Panc1 (cell line): ENCODE measurements at regions not wholly inside any gene's neighbourhood (a gene's known extent, or its start where the extent isn't known, plus 50 kb on each side); places are given as distances from the start of the nearest gene placed in this dataset.

Experiments
- SIN3A ChIP-seq: IDR thresholded peaks from 2 replicates; pipeline ENCODE4 v1.6.1; 2012; ENCODE audit warnings: low read depth, mild to moderate bottlenecking, low read length, moderate library complexity, borderline replicate concordance; ENCODE audit not compliant: insufficient read depth
- TCF7L2 ChIP-seq: IDR thresholded peaks from 2 replicates; pipeline ENCODE4 v1.6.1; 2011; ENCODE audit warnings: mild to moderate bottlenecking, low read depth, low read length, inconsistent platforms
- TF ChIP-seq, protein P1 (sequence below): fragments of 450-650 bp; IDR thresholded peaks from 2 replicates; pipeline ENCODE4 v1.5.1; 2017; ENCODE audit warnings: mild to moderate bottlenecking

- TF ChIP-seq, protein P1, sequence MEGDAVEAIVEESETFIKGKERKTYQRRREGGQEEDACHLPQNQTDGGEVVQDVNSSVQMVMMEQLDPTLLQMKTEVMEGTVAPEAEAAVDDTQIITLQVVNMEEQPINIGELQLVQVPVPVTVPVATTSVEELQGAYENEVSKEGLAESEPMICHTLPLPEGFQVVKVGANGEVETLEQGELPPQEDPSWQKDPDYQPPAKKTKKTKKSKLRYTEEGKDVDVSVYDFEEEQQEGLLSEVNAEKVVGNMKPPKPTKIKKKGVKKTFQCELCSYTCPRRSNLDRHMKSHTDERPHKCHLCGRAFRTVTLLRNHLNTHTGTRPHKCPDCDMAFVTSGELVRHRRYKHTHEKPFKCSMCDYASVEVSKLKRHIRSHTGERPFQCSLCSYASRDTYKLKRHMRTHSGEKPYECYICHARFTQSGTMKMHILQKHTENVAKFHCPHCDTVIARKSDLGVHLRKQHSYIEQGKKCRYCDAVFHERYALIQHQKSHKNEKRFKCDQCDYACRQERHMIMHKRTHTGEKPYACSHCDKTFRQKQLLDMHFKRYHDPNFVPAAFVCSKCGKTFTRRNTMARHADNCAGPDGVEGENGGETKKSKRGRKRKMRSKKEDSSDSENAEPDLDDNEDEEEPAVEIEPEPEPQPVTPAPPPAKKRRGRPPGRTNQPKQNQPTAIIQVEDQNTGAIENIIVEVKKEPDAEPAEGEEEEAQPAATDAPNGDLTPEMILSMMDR, result no peak
- TF ChIP-seq SIN3A (no peak), TCF7L2 (no peak)
These were observed 836.4 kb downstream of the SLC4A3 start for GRCh38 chr2:220463876-220464275.
